Activated CD4-positive, alpha-beta memory T cell treated with anti-CD3 and anti-CD28 coated beads for 36 hours (primary cell): ENCODE measurements at regions not wholly inside any gene's neighbourhood (a gene's known extent, or its start where the extent isn't known, plus 50 kb on each side); places are given as distances from the start of the nearest gene placed in this dataset.
"Not testable (repeated sequence)": the region's sequence is repeated elsewhere in the genome, so short reads cannot be mapped to it uniquely, and the experiment has no call there.

Experiments used
- CTCF ChIA-PET: fragments of 350-600 bp; sonication (Branson Sonifier 250); formaldehyde crosslinking; loops from one replicate; lab custom pipeline; 2021; ENCODE audit warnings: antibody characterized with exemption, inconsistent platforms; lab: Charles Lee
- POLR2A ChIA-PET: fragments of 350-600 bp; sonication (Branson Sonifier 250); formaldehyde crosslinking; loops from one replicate; lab custom pipeline; 2021; ENCODE audit warnings: antibody characterized with exemption; lab: Charles Lee
- DNase-seq: peaks from one replicate; pipeline ENCODE4 v3.0.0-alpha.2; 2020
- H3K27ac Mint-ChIP-seq: one replicate; pipeline ENCODE4 v1.8.0; 2021; ENCODE audit warnings: mixed read lengths
- H3K27me3 Mint-ChIP-seq: one replicate; pipeline ENCODE4 v1.8.0; 2021; ENCODE audit warnings: mixed read lengths
- H3K36me3 Mint-ChIP-seq: one replicate; pipeline ENCODE4 v1.8.0; 2021; ENCODE audit warnings: mixed read lengths
- H3K4me1 Mint-ChIP-seq: one replicate; pipeline ENCODE4 v1.8.0; 2021; ENCODE audit warnings: low read depth, mixed read lengths
- H3K4me3 Mint-ChIP-seq: one replicate; pipeline ENCODE4 v1.8.0; 2021; ENCODE audit warnings: mild to moderate bottlenecking, mixed read lengths
- H3K9me3 Mint-ChIP-seq: one replicate; pipeline ENCODE4 v1.8.0; 2021; ENCODE audit warnings: mixed read lengths
- intact Hi-C: fragments of 100-400 bp; cut with micrococcal nuclease; formaldehyde crosslinking; loops from one replicate; pipeline ENCODE4 v1.15.1; 2023

DNA sequence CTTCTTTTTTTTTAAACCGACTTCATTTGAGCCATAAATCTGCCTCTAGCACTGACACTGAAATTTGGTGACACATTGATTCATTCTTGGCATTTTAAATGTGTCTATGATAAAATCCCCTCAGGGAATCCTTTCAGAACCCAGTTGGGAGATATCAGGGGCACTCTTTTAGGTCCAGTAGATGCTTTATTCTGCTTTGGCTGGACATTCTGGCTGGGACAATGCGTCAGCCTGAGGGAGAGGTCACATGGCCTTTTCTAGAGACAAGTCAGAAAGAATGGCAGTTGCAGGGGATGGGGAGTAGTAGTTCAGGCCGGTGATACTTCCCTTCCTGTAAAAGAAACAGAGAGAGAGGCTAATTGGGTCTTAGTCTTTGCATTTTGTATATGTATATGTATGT, 63.1 kb downstream of the TRIM43 start:
- H3K4me1 Mint-ChIP-seq, CTCF ChIA-PET, H3K27me3 Mint-ChIP-seq, H3K36me3 Mint-ChIP-seq, intact Hi-C loops, H3K9me3 Mint-ChIP-seq, H3K4me3 Mint-ChIP-seq, POLR2A ChIA-PET, DNase-seq, H3K27ac Mint-ChIP-seq: not testable (repeated sequence)

DNA sequence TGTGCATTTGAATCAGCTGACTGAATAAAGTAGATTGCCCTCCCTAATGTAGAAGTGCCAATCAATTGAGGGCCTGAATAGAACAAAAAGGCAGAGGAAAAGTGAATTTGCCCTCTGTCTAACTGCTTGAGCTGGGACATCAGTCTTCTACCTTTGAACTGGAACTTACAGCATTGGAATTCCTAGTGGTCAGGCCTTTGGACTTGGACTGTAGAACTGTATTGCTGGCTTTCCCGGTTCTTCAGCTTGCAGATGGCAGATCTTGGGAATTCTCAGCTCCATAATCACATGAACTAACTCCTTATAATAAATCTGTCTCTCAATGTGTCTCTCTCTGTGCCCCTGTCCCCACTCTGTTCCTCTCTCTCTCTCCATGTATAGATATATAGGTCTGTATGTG, 64.8 kb downstream of the TRIM43 start:
- H3K27me3 Mint-ChIP-seq, H3K9me3 Mint-ChIP-seq, H3K36me3 Mint-ChIP-seq, H3K4me3 Mint-ChIP-seq, POLR2A ChIA-PET, CTCF ChIA-PET, H3K27ac Mint-ChIP-seq, intact Hi-C loops, DNase-seq, H3K4me1 Mint-ChIP-seq: not testable (repeated sequence)

DNA sequence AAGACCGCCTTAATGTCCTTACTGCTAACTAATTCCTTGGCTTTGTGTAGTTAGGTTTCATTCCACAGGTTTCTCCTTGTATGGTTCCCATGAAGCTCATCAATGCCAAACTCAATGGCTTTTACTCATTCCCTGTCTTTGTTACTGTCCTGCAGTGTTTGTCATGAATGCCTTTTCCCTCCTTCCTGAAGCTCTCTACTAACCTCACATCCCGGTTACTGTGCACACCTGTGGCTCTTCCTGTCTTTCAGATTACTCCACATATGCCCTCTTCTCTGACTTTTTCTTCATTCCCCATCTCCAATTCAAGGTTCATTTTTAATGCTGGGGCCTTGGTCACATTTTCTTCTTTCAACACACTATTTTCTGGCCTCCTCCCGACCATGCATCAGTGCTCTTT, 66.1 kb downstream of the TRIM43 start:
- H3K4me1 Mint-ChIP-seq, H3K27ac Mint-ChIP-seq, H3K36me3 Mint-ChIP-seq, CTCF ChIA-PET, H3K9me3 Mint-ChIP-seq, intact Hi-C loops, DNase-seq, H3K4me3 Mint-ChIP-seq, H3K27me3 Mint-ChIP-seq, POLR2A ChIA-PET: not testable (repeated sequence)

DNA sequence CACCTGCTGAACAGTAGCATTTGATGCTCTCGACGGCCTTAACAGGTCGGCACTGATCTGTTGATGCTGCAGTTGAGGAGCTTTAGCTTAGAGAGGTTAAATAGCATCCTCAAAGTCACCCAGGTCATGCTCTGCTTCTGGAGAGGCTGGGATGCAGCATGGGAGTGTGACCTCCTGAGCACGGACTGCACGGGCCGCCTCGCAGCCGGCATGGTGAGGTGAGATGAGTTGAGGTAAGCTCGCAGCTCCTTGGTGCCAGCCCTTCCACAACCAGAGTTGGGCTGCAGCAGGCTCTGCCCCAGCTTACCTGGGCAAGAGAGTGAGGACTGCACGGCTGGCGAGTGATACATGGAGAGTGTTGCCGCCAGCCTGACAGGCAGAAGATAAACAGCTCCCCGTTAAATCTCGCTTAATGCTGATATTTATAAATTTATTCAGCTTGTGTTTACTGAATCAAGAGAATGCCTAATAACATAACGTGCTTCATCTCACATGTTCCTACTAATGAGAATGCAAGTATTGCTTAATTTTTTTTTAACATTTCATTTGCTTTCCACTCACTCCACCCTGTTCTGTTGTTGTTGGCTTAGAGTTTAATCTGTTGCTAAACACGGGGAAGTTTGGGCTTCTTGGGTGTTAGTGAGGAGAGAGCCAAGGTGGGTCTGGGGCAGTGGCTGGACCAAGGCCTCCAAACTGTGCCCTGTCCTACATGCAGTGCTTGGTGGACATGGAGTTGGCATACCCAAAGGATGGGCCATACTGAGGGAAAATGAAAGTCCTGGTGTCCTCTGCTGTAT, 69.2 kb downstream of the TRIM43 start:
- DNase-seq, H3K4me3 Mint-ChIP-seq, H3K36me3 Mint-ChIP-seq, H3K9me3 Mint-ChIP-seq, H3K27me3 Mint-ChIP-seq, H3K4me1 Mint-ChIP-seq, H3K27ac Mint-ChIP-seq, CTCF ChIA-PET, intact Hi-C loops, POLR2A ChIA-PET: not testable (repeated sequence)

DNA sequence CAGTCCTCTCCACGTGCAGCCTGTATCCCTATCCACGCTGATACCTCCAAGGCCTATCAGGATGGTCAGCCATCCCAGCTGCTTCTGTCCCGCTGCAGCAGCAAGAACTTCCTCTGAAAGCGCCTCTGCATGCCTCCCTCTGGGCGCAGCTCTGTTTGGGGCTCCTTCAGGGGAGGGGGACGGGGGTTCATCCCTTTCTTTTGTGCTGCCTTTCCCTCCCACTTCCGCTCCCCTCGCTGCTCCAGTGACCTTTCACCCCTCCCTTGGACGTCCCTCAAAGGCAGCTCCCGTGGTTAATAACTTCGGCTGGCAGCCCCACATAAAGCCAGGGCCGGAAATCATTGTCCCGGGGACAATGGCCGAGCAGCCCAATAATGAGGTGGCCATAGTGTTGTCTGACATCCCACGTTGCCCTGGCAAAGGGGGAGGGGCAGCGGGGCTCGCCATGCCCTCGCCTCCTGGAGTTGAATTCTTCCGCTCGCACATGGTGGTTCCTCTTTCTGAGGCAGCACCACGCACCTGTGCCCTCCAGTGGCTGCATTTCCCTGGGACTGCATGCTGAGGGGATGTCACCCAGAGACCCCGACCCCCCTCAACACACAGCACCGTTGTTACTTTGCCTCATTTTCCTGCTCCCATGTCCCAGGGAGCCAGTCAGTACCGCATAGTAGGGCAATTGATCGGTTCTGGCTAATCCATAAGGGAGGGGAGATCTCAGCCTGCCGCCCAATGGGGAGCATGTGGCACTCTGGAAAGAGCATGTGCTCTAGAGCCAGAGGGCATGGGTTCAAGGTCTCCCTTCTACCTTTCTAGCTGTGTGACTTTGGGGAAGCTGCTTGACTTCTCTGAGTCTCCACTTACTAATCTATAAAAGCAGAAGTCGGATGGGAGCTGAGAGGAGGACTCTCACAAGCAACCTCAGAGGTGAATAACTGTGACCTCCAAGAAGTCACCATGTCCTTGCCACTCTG, 72.0 kb downstream of the TRIM43 start:
- DNase-seq, H3K27me3 Mint-ChIP-seq, H3K9me3 Mint-ChIP-seq, CTCF ChIA-PET, POLR2A ChIA-PET, H3K27ac Mint-ChIP-seq, H3K4me3 Mint-ChIP-seq, H3K4me1 Mint-ChIP-seq, H3K36me3 Mint-ChIP-seq, intact Hi-C loops: not testable (repeated sequence)

DNA sequence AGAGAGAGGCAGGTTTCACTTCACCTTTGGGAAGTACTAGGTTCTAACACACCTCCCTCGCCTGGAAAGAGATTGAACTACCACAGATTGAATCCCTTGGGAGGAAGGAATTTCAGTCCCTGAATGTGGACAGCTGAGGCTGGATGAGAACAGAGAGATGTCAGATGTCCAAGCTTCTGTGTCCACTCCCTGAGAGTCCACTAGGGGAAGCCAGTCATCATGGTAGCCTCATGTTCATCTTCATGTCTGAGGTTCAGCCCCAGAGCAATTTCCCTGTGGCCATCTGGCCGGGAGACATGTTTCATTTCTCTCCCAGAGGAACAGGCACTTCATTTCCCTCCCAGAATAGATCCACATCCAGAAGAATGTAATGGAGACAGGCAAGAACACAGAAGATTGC, 74.8 kb downstream of the TRIM43 start:
- H3K4me3 Mint-ChIP-seq, H3K4me1 Mint-ChIP-seq, H3K27ac Mint-ChIP-seq, H3K36me3 Mint-ChIP-seq, H3K9me3 Mint-ChIP-seq, POLR2A ChIA-PET, DNase-seq, intact Hi-C loops, CTCF ChIA-PET: not testable (repeated sequence)
- H3K27me3 Mint-ChIP-seq, result peaks cover 11% of the 10 kb centered on the region

DNA sequence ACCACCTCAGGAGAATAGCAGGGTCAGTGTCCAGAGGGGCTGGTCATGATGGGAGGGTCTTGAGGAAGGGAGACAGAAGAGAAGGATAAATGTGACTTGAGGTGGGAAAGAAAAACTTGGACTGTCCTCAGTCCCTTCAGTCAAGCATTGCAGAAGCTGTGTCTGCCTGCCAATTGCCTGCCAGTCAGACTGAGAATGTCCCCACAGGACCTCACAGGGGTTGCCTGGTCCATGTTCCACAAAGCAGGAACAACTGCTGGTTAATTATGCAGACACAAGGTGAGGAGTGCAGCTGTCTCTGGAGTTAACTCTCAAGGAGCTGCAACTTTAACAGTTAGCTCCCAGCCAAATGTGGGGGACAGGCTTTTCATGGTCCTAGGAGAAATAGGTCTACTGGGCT, 75.7 kb downstream of the TRIM43 start:
- DNase-seq, result no peak
- Mint-ChIP-seq H3K36me3 (no peaks in the 10 kb centered on the region), H3K9me3 (no peaks in the 10 kb centered on the region), H3K27ac (no peak overlapping the region), H3K27me3 (peaks cover 11% of the 10 kb centered on the region), H3K4me1 (peaks cover 7% of the 10 kb centered on the region), H3K4me3 (no peak overlapping the region)
- CTCF ChIA-PET, result no interaction called here
- POLR2A ChIA-PET, result no interaction called here
- intact Hi-C loops, result no loop called here

DNA sequence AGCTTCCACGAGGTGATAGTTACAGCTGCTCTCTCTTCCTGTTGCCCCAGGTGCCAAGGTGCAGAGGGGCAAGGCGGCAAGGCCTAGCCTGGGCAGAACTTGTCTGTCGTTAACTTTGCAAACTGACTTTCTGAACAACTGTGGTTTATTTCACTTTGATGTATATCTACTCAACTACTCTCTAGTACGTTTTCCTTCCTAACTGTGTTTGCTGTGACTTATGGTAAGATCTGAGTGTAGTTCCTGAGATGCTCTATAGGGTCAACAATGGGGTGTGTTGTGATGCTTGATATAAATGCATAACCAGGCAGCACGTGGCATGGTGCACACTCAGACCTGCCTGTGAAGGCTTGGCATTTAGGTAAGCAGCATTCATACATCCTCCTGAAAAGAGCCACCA, 77.1 kb downstream of the TRIM43 start:
- not testable (repeated sequence) for H3K27ac Mint-ChIP-seq, DNase-seq
- CTCF ChIA-PET, result interaction anchor here (0.7 kb wide), 1 partner anchor 617 kb away, joined by 3 read pairs; no protein-coding TSS in a partner anchor

DNA sequence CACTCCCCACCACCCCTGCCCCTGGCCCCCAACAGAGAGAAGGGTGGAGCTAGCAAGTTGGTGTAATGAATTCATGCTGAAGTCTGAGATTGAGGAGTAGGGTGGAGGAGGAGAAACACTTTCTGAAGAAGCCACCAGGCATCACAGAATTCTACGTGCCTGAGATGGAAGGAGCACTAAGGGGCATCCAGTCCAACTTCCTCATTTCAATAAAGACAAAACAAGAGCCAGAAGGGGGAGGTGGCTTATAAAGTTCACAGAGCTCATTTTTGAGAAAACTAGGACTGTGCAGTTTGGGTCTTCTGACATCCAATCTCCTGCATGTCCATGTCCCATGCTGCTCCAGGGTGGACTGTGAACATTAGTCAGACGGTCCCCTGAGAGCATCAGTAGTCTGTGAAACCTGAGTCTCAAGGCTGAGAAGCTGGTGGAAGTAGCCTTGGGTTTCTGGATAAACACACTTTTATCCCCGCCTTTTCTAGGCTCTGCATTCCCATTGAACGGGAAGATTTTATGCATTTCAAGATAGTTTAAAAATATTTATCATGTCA, 77.7 kb downstream of the TRIM43 start:
- Mint-ChIP-seq H3K4me1 (peaks cover 7% of the 10 kb centered on the region), H3K9me3 (no peaks in the 10 kb centered on the region), H3K27ac (no peak overlapping the region), H3K36me3 (no peaks in the 10 kb centered on the region), H3K27me3 (peaks cover 4% of the 10 kb centered on the region), H3K4me3 (no peak overlapping the region)
- ChIA-PET POLR2A (no interaction called here), CTCF (no interaction called here)
- DNase-seq, result no peak
- intact Hi-C loops, result no loop called here

More for the DNA sequence above, 77.1 kb downstream of the TRIM43 start:
- H3K4me1 Mint-ChIP-seq, POLR2A ChIA-PET, H3K4me3 Mint-ChIP-seq, H3K9me3 Mint-ChIP-seq, intact Hi-C loops, H3K27me3 Mint-ChIP-seq, H3K36me3 Mint-ChIP-seq: not testable (repeated sequence)

DNA sequence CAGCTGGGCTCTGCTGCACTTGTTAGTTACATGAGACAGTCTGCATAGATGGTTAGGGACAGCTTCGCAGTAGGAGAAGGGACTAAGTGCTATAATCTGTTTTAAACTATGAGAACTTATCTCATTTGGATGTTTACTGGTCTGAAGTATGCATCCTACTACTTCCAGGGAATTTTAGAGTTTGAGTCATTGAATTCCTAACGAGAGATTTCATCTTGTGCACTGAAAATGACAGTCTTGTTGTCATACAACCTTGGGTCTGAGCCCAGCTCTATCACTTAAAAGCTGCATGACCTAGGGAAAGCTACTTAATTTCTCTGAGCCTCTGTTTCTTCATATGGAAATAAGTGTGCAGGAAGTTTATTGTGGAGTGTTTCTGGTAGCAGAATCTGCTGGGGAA, 78.4 kb downstream of the TRIM43 start:
- ChIA-PET CTCF (no interaction called here), POLR2A (no interaction called here)
- H3K9me3 Mint-ChIP-seq, result no peaks in the 10 kb centered on the region
- peaks cover 7% of the 10 kb centered on the region for H3K4me1 Mint-ChIP-seq
- peaks cover 4% of the 10 kb centered on the region for H3K27me3 Mint-ChIP-seq
- H3K27ac Mint-ChIP-seq, result no peak overlapping the region
- H3K36me3 Mint-ChIP-seq, result no peaks in the 10 kb centered on the region
- DNase-seq, result no peak
- intact Hi-C loops, result no loop called here
- no peak overlapping the region for H3K4me3 Mint-ChIP-seq

DNA sequence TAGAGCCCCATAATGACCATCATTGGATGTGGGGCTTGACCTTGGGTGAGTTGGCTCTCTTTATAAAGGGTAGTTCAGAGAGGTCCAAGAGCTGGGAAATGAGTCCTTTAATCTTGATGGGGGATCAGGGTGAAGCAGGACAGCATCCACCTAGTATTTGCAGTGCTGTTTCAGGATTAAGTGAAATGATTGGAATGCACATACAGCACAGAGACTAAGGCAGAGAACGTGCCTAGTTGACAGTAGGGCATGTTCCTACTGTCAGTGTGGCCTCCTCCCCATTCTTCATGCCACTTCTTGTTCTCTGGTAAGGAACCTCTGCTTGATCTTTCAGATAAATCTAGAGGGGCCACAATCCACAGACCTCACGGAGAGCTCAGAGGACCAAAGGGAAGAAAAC, 78.9 kb downstream of the TRIM43 start:
- H3K4me3 Mint-ChIP-seq, result no peak overlapping the region
- H3K9me3 Mint-ChIP-seq, result no peaks in the 10 kb centered on the region
- H3K4me1 Mint-ChIP-seq, result peaks cover 7% of the 10 kb centered on the region
- H3K36me3 Mint-ChIP-seq, result no peaks in the 10 kb centered on the region
- H3K27me3 Mint-ChIP-seq, result peaks cover 4% of the 10 kb centered on the region
- ChIA-PET CTCF (no interaction called here), POLR2A (no interaction called here)
- H3K27ac Mint-ChIP-seq, result no peak overlapping the region
- DNase-seq, result no peak
- intact Hi-C loops, result no loop called here

DNA sequence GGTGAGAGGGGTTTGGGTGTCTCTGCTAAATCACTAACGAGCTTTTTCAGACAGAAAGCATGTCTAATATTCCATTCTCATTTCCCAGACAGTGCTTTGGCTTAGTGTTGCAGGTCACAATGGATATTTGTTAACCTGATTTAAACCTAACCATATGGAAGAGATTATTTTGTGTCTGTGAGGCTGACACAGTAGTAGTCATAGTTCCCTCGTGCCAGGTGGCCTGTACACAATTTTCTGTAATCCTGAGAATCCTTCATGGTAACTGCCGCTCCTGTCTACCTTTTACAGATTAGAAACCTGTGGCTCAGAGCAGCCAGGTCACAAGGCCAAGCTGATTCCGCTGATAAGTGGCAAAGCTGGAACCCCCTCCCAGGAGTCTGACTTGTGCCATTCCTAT, 79.4 kb downstream of the TRIM43 start:
- H3K27me3 Mint-ChIP-seq, POLR2A ChIA-PET, H3K27ac Mint-ChIP-seq, H3K9me3 Mint-ChIP-seq, H3K4me3 Mint-ChIP-seq, intact Hi-C loops, CTCF ChIA-PET, H3K4me1 Mint-ChIP-seq, DNase-seq, H3K36me3 Mint-ChIP-seq: not testable (repeated sequence)
